AG04450 (cell line): ENCODE measurements at regions not wholly inside any gene's neighbourhood (a gene's known extent, or its start where the extent isn't known, plus 50 kb on each side); places are given as distances from the start of the nearest gene placed in this dataset.
"Not testable (repeated sequence)": the region's sequence is repeated elsewhere in the genome, so short reads cannot be mapped to it uniquely, and the experiment has no call there.

ENCODE experiments used
- CTCF ChIA-PET: fragments of 300-600, 350-600 bp; formaldehyde crosslinking; extraction: SDS; loops from one replicate; lab custom pipeline; 2022; ENCODE audit warnings: antibody characterized with exemption, inconsistent platforms; lab: Charles Lee
- POLR2A ChIA-PET: fragments of 350-600 bp; formaldehyde crosslinking; extraction: SDS; loops from one replicate; lab custom pipeline; 2021; ENCODE audit warnings: antibody characterized with exemption, inconsistent platforms; lab: Yijun Ruan, JAX
- DNase-seq: peaks from one replicate; pipeline ENCODE4 v3.0.0-alpha.2; 2011; ENCODE audit warnings: low read depth, low spot score
- H3K27ac ChIP-seq: one replicate; pipeline ENCODE4 v1.5.1; 2012; ENCODE audit warnings: low read depth, low read length, control low read depth
- H3K27me3 ChIP-seq: one replicate; pipeline ENCODE4 v1.6.0; 2012; ENCODE audit warnings: low read length; ENCODE audit not compliant: control insufficient read depth, insufficient read depth
- H3K4me3 ChIP-seq: 2 replicates; pipeline ENCODE4 v1.5.1; 2011; ENCODE audit warnings: mild to moderate bottlenecking, low read depth, low read length, control low read depth
- H3K9me3 ChIP-seq: 2 replicates; pipeline ENCODE4 v1.5.1; 2012; ENCODE audit warnings: low read length; ENCODE audit not compliant: control insufficient read depth, insufficient read depth
- TF ChIP-seq, protein P1 (sequence below): IDR thresholded peaks from 2 replicates; pipeline ENCODE4 v1.5.1; 2011; ENCODE audit warnings: low read depth, low read length, control low read depth, inconsistent platforms

DNA sequence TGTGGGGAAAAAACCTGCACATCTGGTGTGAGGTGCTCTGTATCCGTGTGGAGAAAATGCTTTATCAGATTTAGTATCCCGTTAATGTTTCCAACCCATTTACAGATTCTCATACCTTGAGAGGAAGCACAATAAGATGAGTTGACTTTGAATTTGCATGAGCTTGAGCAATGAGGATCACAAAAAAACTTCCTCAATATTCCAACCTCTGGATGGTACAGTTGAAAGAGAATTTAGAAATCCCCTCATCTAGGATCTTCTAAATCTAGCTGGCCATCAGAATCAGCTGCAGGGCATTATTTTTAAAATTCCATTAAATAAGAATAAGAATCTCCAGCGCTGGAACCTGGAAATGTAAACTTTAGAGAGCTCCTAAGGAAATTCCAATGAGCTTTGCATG is 82.5 kb upstream of the NR5A2 start:
- H3K27ac ChIP-seq: no peak overlapping the region
- peaks cover 10% of the 10 kb centered on the region for H3K27me3 ChIP-seq
- H3K9me3 ChIP-seq: no peaks in the 10 kb centered on the region
- CTCF ChIA-PET: no interaction called here
- no peak for DNase-seq
- TF ChIP-seq, protein P1, sequence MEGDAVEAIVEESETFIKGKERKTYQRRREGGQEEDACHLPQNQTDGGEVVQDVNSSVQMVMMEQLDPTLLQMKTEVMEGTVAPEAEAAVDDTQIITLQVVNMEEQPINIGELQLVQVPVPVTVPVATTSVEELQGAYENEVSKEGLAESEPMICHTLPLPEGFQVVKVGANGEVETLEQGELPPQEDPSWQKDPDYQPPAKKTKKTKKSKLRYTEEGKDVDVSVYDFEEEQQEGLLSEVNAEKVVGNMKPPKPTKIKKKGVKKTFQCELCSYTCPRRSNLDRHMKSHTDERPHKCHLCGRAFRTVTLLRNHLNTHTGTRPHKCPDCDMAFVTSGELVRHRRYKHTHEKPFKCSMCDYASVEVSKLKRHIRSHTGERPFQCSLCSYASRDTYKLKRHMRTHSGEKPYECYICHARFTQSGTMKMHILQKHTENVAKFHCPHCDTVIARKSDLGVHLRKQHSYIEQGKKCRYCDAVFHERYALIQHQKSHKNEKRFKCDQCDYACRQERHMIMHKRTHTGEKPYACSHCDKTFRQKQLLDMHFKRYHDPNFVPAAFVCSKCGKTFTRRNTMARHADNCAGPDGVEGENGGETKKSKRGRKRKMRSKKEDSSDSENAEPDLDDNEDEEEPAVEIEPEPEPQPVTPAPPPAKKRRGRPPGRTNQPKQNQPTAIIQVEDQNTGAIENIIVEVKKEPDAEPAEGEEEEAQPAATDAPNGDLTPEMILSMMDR: no peak
- POLR2A ChIA-PET: no interaction called here
- no peak overlapping the region for H3K4me3 ChIP-seq

DNA sequence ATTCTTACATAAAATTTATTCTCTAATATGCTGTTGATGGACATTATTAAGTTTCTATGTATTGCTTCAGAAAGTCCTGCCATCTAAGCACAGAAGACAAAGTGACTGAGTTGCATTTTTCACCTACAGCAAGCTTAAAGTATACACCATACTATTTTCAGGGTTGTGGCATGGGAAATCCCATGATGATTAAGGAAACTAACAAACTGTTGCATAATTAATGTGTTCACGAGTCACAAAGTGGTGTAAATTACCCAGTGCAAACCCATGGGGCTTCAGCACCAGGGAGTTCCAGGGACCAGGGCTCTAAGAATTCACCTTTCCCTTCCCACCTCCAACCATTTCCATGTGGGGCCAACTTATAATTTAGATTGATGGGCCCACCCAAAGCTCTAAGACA is 81.9 kb upstream of the NR5A2 start:
- CTCF ChIA-PET: no interaction called here
- H3K27me3 ChIP-seq: peaks cover 10% of the 10 kb centered on the region
- H3K9me3 ChIP-seq: no peaks in the 10 kb centered on the region
- no peak for DNase-seq
- H3K27ac ChIP-seq: no peak overlapping the region
- POLR2A ChIA-PET: no interaction called here
- TF ChIP-seq, protein P1: no peak
- no peak overlapping the region for H3K4me3 ChIP-seq

DNA sequence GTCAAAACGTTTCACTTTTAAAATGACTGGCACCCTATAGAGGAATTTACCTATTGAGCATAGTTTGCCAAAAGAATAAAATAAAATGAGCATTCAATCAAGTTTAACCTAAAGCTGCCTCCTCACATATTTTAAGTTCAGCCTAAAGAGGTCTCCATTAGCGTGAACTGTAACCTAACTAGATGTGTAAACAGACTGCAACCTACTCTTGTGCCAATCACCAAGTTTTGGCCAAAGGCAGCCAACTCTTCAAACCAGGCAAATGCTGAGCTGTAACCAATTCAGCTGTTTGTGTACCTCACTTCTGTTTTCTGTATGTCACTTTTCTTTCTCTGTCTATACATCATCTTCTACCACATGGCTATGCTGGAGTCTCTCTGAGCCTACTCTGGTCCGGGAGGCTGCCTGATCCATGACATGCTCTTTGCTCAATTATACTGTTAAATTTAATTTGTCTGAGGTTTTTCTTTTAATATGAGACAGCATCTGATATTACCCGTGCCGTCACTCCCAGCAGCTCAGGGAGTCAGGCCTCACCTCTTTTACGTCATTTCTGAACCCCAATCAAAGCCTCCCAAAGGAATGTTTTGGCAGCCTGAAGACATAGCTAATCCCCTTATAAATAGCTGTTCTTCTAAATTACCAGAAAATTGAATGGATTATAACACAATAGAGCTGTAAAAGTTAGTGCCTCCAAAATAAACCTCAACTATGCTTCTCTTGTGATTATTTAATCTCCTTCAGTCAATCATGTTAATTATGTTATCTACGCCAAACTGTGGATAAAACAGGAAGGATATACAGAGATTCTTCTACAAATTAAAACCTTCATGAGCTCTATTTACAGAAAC is 81.0 kb upstream of the NR5A2 start:
- Histone ChIP-seq H3K27ac (no peak overlapping the region), H3K9me3 (no peaks in the 10 kb centered on the region), H3K4me3 (no peak overlapping the region), H3K27me3 (peaks cover 10% of the 10 kb centered on the region)
- DNase-seq: no peak
- ChIA-PET POLR2A (no interaction called here), CTCF (interaction anchor here (0.9 kb wide), 1 partner anchor 16 kb away, joined by 3 read pairs; no protein-coding TSS in a partner anchor)
- TF ChIP-seq, protein P1: no peak

DNA sequence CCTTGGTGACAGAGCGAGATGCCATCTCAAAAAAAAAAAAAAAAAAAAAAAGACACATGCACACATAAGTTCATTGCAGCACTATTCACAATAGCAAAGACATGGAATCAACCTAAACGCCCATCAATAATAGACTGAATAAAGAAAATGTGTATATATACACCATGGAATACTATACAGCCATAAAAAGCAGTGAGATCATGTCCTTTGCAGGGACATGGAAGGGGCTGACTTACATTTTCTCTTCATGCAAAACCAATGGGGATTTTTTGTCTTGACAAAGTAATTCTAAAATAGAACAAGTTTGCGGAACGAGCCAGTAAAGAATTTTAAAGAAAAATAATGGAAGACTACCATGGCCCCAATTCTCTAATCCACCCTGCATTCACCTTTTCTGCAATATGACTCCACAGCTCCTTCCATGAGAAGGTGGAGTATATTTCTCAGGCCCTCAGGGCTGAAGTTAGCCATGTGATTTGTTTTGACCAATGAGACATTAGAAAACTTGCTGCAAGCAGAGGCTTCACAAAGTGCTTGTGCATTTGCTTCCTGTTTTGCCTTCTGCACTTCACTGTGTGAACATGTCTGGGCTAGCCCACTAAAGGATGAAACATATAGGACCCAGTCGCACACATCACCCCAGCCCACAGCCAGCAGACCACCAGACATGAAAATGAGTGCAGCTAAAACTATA is 78.8 kb upstream of the NR5A2 start:
- no peak overlapping the region for H3K4me3 ChIP-seq
- no peak for DNase-seq
- peaks cover 10% of the 10 kb centered on the region for H3K27me3 ChIP-seq
- CTCF ChIA-PET: interaction anchor here (0.6 kb wide), 1 partner anchor 562 kb away, joined by 3 read pairs; no protein-coding TSS in a partner anchor
- TF ChIP-seq, protein P1: no peak
- no peak overlapping the region for H3K27ac ChIP-seq
- POLR2A ChIA-PET: no interaction called here
- H3K9me3 ChIP-seq: no peaks in the 10 kb centered on the region

DNA sequence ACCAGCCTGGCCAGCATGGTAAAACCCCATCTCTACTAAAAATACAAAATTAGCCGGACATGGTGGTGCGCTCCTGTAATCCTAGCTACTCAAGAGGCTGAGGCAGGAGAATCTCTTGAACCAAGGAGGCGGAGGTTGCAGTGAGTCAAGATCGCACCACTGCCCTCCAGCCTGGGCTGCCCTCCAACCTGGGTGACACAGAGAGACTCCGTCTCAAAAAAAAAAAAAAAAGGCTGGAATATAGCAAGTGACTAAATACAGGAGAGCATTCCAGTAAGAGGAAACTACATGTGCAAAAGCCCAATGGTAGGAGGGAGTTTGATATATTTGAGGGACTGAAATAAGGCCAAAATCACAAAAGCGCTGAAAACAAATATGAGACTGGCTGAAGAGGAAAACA is 76.5 kb upstream of the NR5A2 start:
- CTCF ChIA-PET, H3K27me3 ChIP-seq, H3K27ac ChIP-seq, POLR2A ChIA-PET, H3K9me3 ChIP-seq, H3K4me3 ChIP-seq, DNase-seq: not testable (repeated sequence)
